ENCODE measurements at regions not wholly inside any gene's neighbourhood (a gene's known extent, or its start where the extent isn't known, plus 50 kb on each side); places are given as distances from the start of the nearest gene placed in this dataset.

GRCh38 chr13:106296723-106297122, 238.7 kb downstream of the EFNB2 start:
- Histone ChIP-seq H3K36me3 (ENCODE audit: control insufficient read depth, insufficient read depth, low read length) (no peaks in the 10 kb centered on the region), H3K9ac (ENCODE audit: low read depth, low read length) (no peak overlapping the region), H3K18ac (ENCODE audit: low read depth, low read length) (no peak overlapping the region), H3K79me1 (ENCODE audit: low read depth in 1 of 2, low read length in 2 of 2) (no peaks in the 10 kb centered on the region), H3K27ac (ENCODE audit: insufficient read depth, low read length) (no peak overlapping the region), H4K20me1 (ENCODE audit: insufficient read depth, low read length) (no peaks in the 10 kb centered on the region), H2BK15ac (ENCODE audit: low read depth, low read length) (no peak overlapping the region), H2BK5ac (ENCODE audit: low read depth, low read length, poor library complexity, severe bottlenecking) (no peak overlapping the region), H4K5ac (ENCODE audit: low read depth, low read length) (no peak overlapping the region), H2BK20ac (ENCODE audit: low read depth, low read length) (no peak overlapping the region), H3K9me1 (ENCODE audit: insufficient read depth, low read length) (no peaks in the 10 kb centered on the region), H4K8ac (ENCODE audit: low read depth in 2 of 2, low read length in 2 of 2) (no peak overlapping the region), H3K4me2 (ENCODE audit: low read depth, low read length) (no peak overlapping the region), H3K4me1 (ENCODE audit: control insufficient read depth, insufficient read depth, low read length) (no peaks in the 10 kb centered on the region), H3K56ac (ENCODE audit: extremely low read depth, insufficient read depth, low read length) (no peak overlapping the region), H3K14ac (replicated peaks; ENCODE audit: low read depth, low read length) (no peak overlapping the region), H3K23ac (ENCODE audit: low read depth, low read length) (no peak overlapping the region; the same call in 1 of the 2 replicates), H3K4me3 (ENCODE audit: insufficient read depth, low read depth, low read length) (no peak overlapping the region), H3K27me3 (ENCODE audit: control insufficient read depth, insufficient read depth, low read length) (no peaks in the 10 kb centered on the region; the same call in 1 of the 2 replicates), H2AK5ac (ENCODE audit: low read depth, low read length) (no peak overlapping the region), H2BK120ac (ENCODE audit: low read depth, low read length) (no peak overlapping the region), H3K9me3 (ENCODE audit: control insufficient read depth, insufficient read depth, low read length) (no peaks in the 10 kb centered on the region), H4K91ac (ENCODE audit: insufficient read depth, low read depth, low read length) (no peak overlapping the region), H2AFZ (replicated peaks; ENCODE audit: low read length, poor library complexity) (no peak overlapping the region), H2AK9ac (replicated peaks; ENCODE audit: low read depth, low read length, poor library complexity) (no peak overlapping the region), H3K4ac (ENCODE audit: low read depth, low read length) (no peak overlapping the region)
- no TSS peak for BruUV-seq (replicated peaks)
- ChIA-PET CTCF (no interaction called here), POLR2A (ENCODE audit: unreplicated experiment) (no interaction called here)
- no peak for TF ChIP-seq MAZ (IDR thresholded peaks at IDR 0.05; ENCODE audit: borderline replicate concordance, low read depth, low read length)
- TF ChIP-seq RAD21 (IDR thresholded peaks at IDR 0.05; ENCODE audit: low read length): no peak
- TF ChIP-seq MAFK (IDR thresholded peaks at IDR 0.05; ENCODE audit: low read depth, low read length): no peak
- TF ChIP-seq BHLHE40 (IDR thresholded peaks at IDR 0.05; ENCODE audit: low read depth, low read length): no peak
- TF ChIP-seq FOS (IDR thresholded peaks at IDR 0.05; ENCODE audit: low read depth, low read length): no peak
- TF ChIP-seq CTCF (conservative IDR thresholded peaks at IDR 0.05; ENCODE audit: low read depth, low read length): no peak
- no peak for TF ChIP-seq NFE2L2 (IDR thresholded peaks at IDR 0.05; ENCODE audit: low read depth, low read length)
- no peak for ATAC-seq (ENCODE audit: low read depth)
- in situ Hi-C loops (cut with MboI; ENCODE audit: low sequenced_read_pairs) (no loop called here), intact Hi-C loops (cut with micrococcal nuclease) (no loop called here), dilution Hi-C loops (cut with HindIII; ENCODE audit: low sequenced_read_pairs, unreplicated experiment) (no loop called here)
- WGBS, 2 experiments (ENCODE audit: extremely low coverage in 2 of 2, insufficient read length in 1 of 2): no CpG with 5 or more reads among the region's 3 CpGs
- DNase-seq: no peak

Measured in IMR-90 (cell line).